Testis (tissue), 2 donors: ENCODE measurements at regions not wholly inside any gene's neighbourhood (a gene's known extent, or its start where the extent isn't known, plus 50 kb on each side); places are given as distances from the start of the nearest gene placed in this dataset.

Source experiments
- CTCF ChIP-seq, 3 experiments: fragments of 450-650 bp in 2 of 3; fragments of 200-600 bp in 1 of 3; sonication (generic) in 1 of 3; IDR thresholded peaks; one replicate each; pipeline ENCODE4 v1.5.1; 2016 to 2019; ENCODE audit warnings: antibody characterized with exemption in 3 of 3, mild to moderate bottlenecking in 2 of 3, moderate library complexity in 1 of 3
- POLR2A ChIP-seq: fragments of 450-650 bp; IDR thresholded peaks from one replicate; pipeline ENCODE4 v1.6.1; 2017; ENCODE audit warnings: antibody characterized with exemption, mild to moderate bottlenecking, moderate library complexity

DNA sequence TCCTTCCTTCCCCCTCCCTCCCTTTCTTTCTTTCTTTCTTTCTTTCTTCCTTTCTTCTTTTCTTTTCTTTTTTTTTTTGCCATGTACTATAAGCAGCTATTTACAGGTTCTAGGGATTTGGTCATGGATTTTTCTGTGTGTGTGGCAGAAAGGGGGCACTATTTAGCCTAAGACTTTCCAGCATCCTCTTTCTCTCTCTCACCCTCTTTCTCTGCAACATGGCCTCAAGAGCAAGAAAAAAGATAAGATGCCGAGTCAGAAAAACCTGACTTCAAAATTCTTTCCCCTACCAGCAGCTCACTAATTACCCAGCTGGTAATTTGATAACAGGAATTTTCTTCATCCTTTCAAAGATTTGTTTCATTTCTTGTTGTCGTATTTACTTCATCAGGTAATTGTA lies 458.3 kb upstream of the ADAMTS5 start:
- TF ChIP-seq CTCF (IDR thresholded peaks at IDR 0.05): no peak
- TF ChIP-seq POLR2A: no peak
